ENCODE measurements at regions not wholly inside any gene's neighbourhood (a gene's known extent, or its start where the extent isn't known, plus 50 kb on each side); places are given as distances from the start of the nearest gene placed in this dataset.
"Not testable (repeated sequence)": the region's sequence is repeated elsewhere in the genome, so short reads cannot be mapped to it uniquely, and the experiment has no call there.

DNA sequence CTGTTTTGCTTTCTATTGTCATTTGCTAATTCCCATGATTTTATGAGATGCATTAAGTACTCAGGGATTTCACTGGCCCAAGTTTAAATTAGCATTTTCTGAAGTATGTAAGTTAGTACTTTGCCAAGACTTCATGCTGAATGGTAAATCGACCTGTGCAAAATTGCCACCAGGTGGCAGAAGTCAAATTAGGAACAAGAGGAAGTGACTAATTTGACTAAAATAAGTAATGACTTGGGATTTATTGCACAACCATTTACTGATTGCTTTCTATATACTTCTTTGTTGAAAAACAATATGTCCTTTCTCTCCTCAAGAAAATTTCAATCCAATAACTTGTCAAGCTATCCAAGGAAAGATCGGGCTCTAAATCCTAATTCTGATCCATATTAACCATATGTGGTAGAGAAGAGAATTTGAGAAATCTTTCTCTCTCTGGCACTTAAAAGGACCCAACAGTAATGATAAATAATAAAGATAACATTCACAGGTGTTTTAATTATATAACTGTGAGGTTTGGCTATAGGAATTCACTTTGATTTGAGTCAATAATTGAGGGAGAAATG lies 253.7 kb upstream of the CHORDC1 start:
- no peak for FAIRE-seq

DNA sequence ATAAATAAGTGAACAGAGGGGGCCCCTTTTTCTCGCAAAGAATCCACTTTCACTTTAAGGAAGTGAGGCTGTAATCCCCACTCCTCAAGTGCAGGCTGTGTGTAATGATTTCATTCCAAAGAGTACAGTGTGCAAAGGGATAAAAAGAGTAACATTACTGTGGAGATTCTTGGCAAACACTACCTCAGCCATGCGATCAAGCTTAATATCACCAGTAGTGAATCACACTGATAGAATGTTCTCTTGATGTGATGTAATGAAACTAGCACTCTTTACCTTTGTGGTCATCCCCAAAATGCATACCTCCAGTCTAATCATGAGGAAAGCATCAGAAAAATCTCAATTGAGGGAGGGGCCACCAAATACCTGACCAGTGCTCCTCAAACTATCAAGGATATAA lies 246.1 kb upstream of the CHORDC1 start:
- no peak for FAIRE-seq

DNA sequence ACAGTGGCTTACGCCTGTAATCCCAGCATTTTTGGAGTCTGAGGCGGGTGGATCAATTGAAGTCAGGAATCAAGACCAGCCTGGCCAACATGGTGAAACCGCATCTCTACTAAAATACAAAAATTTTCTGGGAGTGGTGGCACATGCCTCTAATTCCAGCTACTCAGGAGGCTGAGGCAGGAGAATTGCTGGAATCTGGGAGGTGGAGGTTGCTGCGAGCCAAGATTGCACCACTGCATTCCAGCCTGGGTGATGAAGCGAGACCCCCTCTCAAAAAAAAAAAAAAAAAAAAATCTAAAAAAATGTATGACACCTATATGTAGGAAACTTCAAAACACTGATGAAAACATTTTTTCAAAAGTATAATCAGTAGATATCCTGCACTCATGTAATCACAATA lies 242.7 kb upstream of the CHORDC1 start:
- FAIRE-seq = no peak

GRCh38 chr11:90455347-90455920 lies 232.6 kb upstream of the CHORDC1 start:
- FAIRE-seq = not testable (repeated sequence)

DNA sequence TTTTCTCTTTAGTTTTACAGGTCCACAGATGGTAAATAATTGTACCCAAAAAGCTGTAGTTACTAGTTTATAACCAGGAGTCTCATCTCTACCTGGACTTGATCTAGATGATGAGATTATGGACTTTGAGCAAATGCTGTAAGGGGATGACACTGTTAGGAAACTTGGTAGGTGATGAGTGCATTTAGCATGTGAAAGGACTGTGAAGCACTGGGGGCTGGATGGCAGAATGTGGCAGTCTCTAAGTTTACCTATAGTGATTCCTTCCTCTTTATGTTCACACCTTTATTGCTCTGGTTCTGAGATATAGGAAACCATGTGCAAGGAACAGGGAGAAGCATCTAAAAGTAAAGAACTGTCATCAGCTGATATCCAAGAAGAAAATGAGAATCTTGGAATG lies 230.7 kb upstream of the CHORDC1 start:
- FAIRE-seq = no peak

- FAIRE-seq = no peak
These were observed 226.8 kb upstream of the CHORDC1 start for GRCh38 chr11:90449606-90450005.

DNA sequence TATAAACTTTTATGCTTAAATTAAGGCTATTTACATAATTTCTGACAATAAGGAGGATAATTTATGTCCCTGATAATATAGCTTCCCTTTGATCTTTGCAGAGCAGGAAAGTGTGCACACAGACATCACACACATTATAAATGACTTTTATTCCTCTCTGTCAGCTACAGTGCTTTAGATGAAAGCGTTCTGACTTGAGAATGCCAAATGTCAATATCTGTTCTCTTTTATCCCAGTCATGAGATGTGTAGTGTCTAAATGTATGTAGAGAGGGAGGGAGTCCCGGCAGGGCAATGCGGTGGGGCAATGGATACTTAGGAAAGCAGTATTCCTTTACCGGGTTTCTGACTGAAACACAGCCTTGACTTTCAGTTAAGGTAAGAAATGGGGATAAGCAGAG lies 225.4 kb upstream of the CHORDC1 start:
- no peak for FAIRE-seq

DNA sequence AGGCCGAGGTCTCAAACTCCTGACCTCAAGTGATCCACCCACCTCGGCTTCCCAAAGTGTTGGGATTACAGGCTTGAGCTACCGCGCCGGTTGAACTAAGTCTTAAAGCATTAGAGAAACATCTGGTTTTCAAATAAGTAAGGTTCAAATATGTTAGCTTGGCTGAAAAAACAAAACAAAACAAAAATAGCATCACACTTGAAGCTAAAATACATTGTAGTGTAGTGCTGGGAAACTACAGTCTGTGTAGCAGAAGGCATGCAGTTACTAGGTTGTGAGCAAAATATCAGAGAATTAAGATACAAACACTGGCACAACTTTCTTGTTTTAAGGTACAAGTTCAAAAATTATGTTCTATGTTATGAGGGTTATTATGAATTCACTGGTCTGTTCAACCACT lies 224.8 kb upstream of the CHORDC1 start:
- FAIRE-seq = no peak

GRCh38 chr11:90446207-90446606 lies 223.4 kb upstream of the CHORDC1 start:
- FAIRE-seq = no peak

- FAIRE-seq = no peak
These were observed 215.2 kb upstream of the CHORDC1 start for GRCh38 chr11:90438069-90438468.

DNA sequence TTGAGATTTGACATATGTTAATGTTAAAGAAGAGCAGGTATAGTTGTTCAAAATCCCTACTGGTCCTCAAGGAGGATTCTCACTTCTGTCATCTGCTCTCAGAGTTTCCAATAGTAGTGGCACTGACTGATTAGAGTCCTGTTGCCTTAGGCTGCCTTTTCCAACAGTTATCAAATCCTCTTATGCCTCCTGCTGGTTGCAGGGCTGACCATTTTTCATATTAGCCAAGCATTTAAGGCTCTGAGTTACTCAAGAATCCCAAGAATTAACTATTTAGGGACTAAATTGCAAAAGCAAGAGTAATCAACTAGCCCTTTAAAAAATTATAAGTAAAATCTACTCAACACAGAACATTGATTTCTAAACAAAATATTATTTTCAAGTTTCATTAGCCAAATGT lies 212.0 kb upstream of the CHORDC1 start:
- FAIRE-seq = no peak

DNA sequence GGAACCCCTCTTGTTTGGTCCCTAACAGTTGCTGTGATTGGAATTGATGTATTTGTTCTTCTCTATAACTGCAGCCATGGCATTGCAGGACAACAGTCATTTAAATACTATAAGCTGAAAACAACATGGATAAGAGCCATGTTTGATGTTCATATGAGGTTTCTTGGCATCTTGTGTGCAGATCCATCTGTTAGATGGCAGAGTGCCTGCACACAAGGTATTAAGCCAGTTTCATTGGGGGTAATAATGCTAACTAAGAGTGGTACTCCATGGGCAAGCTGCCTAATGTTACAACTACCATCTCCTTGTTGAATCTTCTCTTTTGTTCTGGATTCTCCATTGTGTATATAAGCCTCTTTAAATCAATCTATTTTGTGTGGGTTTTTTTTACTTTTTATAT lies 206.0 kb upstream of the CHORDC1 start:
- no peak for FAIRE-seq

GRCh38 chr11:90426442-90426841 lies 203.6 kb upstream of the CHORDC1 start:
- FAIRE-seq = no peak

DNA sequence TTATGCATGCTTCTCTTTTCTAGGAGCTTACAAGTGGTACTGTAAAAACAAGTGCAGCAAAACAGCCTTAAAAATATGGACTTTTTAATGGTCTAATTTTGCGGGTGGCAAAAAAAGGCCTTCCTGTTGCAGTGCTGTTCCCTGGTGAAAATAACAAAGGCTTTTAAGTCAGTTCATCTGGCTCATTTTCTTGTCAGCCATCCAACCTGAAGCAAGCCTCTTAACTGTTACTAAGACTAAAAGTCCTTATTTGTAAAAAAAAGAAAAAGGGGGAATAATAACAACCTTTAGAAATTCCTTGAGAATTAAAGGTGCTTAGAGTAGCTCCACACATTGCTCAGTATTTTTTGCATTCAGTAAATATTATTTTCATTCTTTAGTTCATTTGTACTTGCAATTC lies 200.5 kb upstream of the CHORDC1 start:
- FAIRE-seq = no peak

DNA sequence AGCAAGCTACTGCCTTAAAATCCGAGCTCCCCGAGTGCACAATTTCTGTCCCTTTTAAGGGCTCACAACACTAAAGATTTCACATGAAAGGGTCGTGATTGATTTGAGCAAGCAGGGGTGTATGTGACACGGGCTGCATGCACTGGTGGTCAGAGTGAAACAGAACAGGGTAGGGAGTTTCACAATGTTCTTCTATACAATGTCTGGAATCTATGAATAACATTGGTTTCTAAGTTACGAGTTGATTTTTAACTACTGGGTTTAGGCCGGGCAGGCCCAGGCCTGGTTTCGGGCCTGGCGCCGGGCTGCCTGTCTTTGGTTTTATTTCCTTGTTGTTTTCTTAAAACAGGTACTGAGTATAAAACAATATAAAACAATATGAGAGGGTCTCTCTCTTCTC lies 199.9 kb upstream of the CHORDC1 start:
- FAIRE-seq = not testable (repeated sequence)

- FAIRE-seq = no peak
These were observed 191.4 kb upstream of the CHORDC1 start for GRCh38 chr11:90414221-90414620.

GRCh38 chr11:90407350-90407749 lies 184.5 kb upstream of the CHORDC1 start:
- FAIRE-seq = no peak

GRCh38 chr11:90392692-90393091 lies 169.8 kb upstream of the CHORDC1 start:
- no peak for FAIRE-seq

GRCh38 chr11:90391756-90392155 lies 168.9 kb upstream of the CHORDC1 start:
- FAIRE-seq = no peak

- FAIRE-seq = no peak
These were observed 157.4 kb upstream of the CHORDC1 start for GRCh38 chr11:90380206-90380605.

DNA sequence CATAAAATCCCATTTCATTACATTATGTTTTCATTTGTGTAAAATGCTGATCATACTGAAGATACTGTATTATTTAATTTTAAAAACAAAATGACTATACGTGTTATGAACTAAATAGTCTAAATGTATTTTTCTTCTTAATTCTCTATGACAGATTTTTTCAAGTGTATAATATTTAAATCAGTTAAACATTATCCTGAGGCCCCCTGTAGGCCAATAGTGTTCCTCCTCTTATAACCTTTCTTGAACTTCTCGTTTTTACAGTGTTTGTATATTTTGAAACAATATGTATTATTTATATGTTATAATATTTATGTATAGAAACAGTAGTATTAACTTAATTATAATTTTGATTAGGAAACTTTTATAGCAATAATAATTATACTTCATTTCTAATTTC lies 151.1 kb upstream of the CHORDC1 start:
- FAIRE-seq = no peak

DNA sequence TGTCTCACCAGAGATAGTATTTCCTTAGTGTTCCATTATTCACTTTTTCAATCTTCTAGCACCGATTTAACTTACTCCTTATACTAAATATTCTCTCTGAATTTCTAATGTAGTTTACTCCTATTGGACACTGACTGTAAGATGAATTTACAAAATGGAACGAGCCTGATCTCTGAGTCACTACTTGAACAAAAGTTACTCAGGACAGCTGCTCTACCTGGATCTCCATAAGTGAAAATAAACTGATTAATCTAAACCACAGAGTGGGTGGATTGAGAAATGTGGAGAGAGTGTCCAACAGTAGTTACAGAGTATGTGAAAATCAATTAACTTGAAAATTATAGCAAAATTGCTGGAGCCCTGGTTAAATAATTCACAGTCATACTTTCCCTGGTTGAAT lies 141.7 kb upstream of the CHORDC1 start:
- FAIRE-seq = no peak

- FAIRE-seq = no peak
These were observed 140.9 kb upstream of the CHORDC1 start for GRCh38 chr11:90363739-90364138.

DNA sequence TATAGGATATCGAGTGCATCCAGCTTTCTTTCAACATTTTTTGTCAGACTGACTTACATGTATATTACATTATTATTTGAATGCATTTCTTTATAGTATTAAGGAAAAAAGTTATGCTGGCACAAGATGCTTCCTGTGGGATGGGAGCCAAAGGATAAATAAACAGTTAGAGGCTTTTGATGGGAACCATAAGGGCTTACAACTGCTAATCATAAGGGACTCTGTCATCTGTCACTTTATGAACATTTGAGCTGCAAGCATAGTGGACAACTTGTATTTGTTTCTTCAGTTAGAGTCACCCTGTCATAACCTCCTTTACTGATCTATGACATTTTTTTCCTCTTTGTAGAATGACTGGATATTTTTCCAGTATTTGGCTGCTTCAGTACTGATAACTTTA lies 132.4 kb upstream of the CHORDC1 start:
- FAIRE-seq = no peak

DNA sequence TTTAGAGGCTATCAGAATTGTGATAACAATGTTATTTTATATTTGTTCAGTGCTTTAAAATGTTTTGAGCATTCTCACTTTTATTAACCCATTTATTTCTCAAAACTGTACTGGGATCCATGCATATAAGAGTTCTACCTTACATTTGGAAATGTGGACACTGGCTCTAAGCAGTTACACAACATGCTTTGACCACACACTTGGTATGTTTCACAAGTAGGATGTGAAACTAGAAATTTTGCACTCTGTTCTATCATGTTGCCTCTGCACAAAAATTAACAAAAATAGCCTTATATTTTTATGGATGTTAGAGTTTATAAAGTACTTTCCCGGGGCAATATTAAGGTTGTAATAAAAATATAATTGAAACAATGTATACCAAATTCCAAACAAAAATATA lies 126.9 kb upstream of the CHORDC1 start:
- FAIRE-seq = no peak

Measured in colon (tissue), 2 donors.